Common myeloid progenitor, CD34-positive (primary cell): ENCODE measurements at regions not wholly inside any gene's neighbourhood (a gene's known extent, or its start where the extent isn't known, plus 50 kb on each side); places are given as distances from the start of the nearest gene placed in this dataset.
"Not testable (repeated sequence)": the region's sequence is repeated elsewhere in the genome, so short reads cannot be mapped to it uniquely, and the experiment has no call there.

ENCODE experiments used
- CTCF ChIA-PET: fragments of 350-600 bp; sonication (Branson Sonifier 250); formaldehyde crosslinking; loops from one replicate; lab custom pipeline; 2021; ENCODE audit warnings: antibody characterized with exemption; lab: Charles Lee
- POLR2A ChIA-PET: fragments of 350-600 bp; sonication (Branson Sonifier 250); formaldehyde crosslinking; loops from one replicate; lab custom pipeline; 2021; ENCODE audit warnings: antibody characterized with exemption; lab: Charles Lee
- DNase-seq, 3 donors: peaks; one replicate each; pipeline versions ENCODE4 v3.0.0 to v3.0.0-alpha.2; 2013
- H3K27ac ChIP-seq, 2 experiments: 1 replicate in 1 of 2; 2 replicates in 1 of 2; pipeline ENCODE4 v1.7.0; 2013; ENCODE audit warnings: inconsistent platforms in 2 of 2, low read length in 2 of 2, mild to moderate bottlenecking in 2 of 2, low read depth in 1 of 2, moderate library complexity in 1 of 2; ENCODE audit not compliant: severe bottlenecking in 2 of 2, insufficient read depth in 1 of 2, poor library complexity in 1 of 2
- H3K27me3 ChIP-seq, 5 experiments: replicated peaks in 2 of 5; 1 replicate in 3 of 5; 2 replicates in 2 of 5; pipeline versions ENCODE4 v1.6.1 to v1.7.0; 2013; ENCODE audit warnings: low read length in 4 of 5, mild to moderate bottlenecking in 2 of 5, moderate library complexity in 2 of 5, inconsistent platforms in 1 of 5; ENCODE audit not compliant: insufficient read depth in 5 of 5, control insufficient read depth in 4 of 5
- H3K36me3 ChIP-seq, 4 experiments: 1 replicate in 2 of 4; 2 replicates in 2 of 4; pipeline versions ENCODE4 v1.6.1 to v1.7.0; 2013; ENCODE audit warnings: low read length in 3 of 4, control low read depth in 1 of 4, mild to moderate bottlenecking in 1 of 4; ENCODE audit not compliant: control insufficient read depth in 4 of 4, insufficient read depth in 4 of 4
- H3K4me1 ChIP-seq, 4 experiments: 1 replicate in 3 of 4; 2 replicates in 1 of 4; pipeline versions ENCODE4 v1.6.1 to v1.7.1; 2013; ENCODE audit warnings: low read length in 3 of 4, mild to moderate bottlenecking in 3 of 4, control low read depth in 1 of 4, inconsistent platforms in 1 of 4, moderate library complexity in 1 of 4; ENCODE audit not compliant: control insufficient read depth in 4 of 4, insufficient read depth in 4 of 4; ENCODE audit errors: control extremely low read depth in 1 of 4
- H3K4me3 ChIP-seq, 7 experiments: 1 replicate in 4 of 7; 2 replicates in 3 of 7; pipeline versions ENCODE4 v1.5.1 to v1.7.0; 2013; ENCODE audit warnings: mild to moderate bottlenecking in 7 of 7, low read length in 6 of 7, moderate library complexity in 6 of 7, inconsistent platforms in 2 of 7, low read depth in 2 of 7, control low read depth in 1 of 7; ENCODE audit not compliant: insufficient read depth in 4 of 7, control insufficient read depth in 1 of 7; ENCODE audit errors: extremely low read depth in 1 of 7
- H3K9me3 ChIP-seq, 5 experiments: 1 replicate in 4 of 5; 2 replicates in 1 of 5; pipeline versions ENCODE4 v1.6.1 to v1.7.1; 2013; ENCODE audit warnings: low read length in 4 of 5, mild to moderate bottlenecking in 2 of 5, inconsistent platforms in 1 of 5, low read depth in 1 of 5, moderate library complexity in 1 of 5; ENCODE audit not compliant: control insufficient read depth in 4 of 5, insufficient read depth in 2 of 5; ENCODE audit errors: control extremely low read depth in 1 of 5
- WGBS: methylation state at CpG from one replicate; pipeline ENCODE4 v1.1.5; 2013; ENCODE audit not compliant: insufficient coverage; 5-methylcytosine and 5-hydroxymethylcytosine counted together

DNA sequence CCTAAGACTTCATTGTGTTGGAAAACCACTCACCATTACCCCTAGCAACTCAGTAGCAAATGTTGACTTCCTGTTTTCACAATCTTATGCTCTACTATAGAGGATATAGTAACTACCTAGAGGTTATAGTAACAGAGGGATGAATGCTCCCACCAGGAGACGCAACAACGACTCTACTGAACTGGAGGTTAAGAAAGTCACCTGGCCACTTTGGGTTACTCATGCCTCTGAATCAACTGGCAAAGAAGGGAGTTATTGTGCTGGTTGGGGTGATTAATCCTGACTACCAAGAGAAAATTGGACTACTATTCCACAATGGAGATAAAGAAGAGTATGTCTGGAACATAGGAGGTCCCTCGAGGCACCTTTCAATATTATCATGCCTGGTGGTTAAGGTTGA is 302.9 kb upstream of the ANKRD20A1 start:
- H3K27ac ChIP-seq, H3K27me3 ChIP-seq, H3K9me3 ChIP-seq, DNase-seq, H3K4me1 ChIP-seq, CTCF ChIA-PET, H3K4me3 ChIP-seq, H3K36me3 ChIP-seq, POLR2A ChIA-PET: not testable (repeated sequence)
- no CpG with 5 or more reads among the region's 3 CpGs for WGBS

DNA sequence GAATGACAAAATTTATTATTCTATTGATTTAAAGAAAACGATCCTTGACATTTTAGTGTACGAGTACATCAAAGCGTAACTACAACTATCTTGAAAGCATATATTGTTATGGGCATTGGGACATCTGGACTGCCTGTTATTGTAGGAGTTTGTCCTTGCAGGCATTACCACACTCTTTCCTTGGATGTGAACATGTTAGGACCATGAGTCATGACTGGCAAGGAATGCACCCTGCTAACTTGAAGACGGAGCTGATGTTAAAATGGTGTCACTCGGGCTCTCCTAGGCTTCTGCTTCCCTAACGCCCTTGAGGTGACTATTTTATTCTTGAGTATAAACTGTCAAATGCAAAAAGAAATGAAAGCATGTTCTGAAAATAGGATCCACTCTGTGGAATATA is 308.7 kb upstream of the ANKRD20A1 start:
- H3K27me3 ChIP-seq, DNase-seq, H3K9me3 ChIP-seq, H3K36me3 ChIP-seq, CTCF ChIA-PET, H3K27ac ChIP-seq, H3K4me3 ChIP-seq, POLR2A ChIA-PET, H3K4me1 ChIP-seq: not testable (repeated sequence)
- no CpG with 5 or more reads among the region's 6 CpGs for WGBS

DNA sequence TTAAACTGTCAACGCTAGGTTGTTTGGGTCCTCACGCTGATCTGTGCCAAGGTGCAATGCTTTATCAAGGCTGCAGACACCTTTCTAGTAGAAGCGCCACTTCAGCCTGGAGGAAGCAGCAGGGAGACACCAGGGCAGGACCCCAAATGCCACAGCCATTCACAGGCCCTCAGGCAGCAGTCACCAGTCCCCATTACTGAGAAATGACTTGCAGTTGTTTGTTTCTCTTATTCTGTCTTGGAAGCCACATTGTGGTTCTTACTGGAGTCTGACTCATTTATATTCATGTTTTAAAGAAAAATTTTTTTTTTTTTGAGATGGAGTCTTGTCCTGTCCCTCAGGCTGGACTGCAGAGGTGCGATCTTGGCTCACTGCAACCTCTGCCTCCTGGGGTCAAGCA is 328.9 kb upstream of the ANKRD20A1 start:
- H3K4me3 ChIP-seq, H3K27me3 ChIP-seq, H3K27ac ChIP-seq, H3K4me1 ChIP-seq, POLR2A ChIA-PET, H3K36me3 ChIP-seq, CTCF ChIA-PET, DNase-seq, H3K9me3 ChIP-seq: not testable (repeated sequence)
- WGBS = no CpG with 5 or more reads among the region's 4 CpGs

DNA sequence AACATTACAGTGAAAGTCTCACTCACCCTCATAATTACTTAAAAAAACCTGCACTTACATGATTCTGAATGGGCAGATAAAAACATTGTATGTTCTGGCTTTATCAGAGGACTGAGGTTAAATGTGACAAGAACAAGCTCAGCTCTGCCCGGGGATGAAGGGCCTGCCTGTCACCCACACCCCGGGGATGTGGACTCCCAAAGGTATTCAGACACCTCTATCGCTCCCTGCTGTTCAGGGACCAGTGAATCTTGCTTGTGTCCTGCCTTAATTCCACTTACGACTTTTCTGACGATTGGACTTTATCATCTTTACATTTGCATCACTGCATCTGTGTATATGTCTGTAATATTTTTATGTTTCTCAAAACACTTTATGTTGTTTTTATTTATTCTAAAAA is 341.8 kb upstream of the ANKRD20A1 start:
- H3K4me1 ChIP-seq, POLR2A ChIA-PET, H3K4me3 ChIP-seq, H3K36me3 ChIP-seq, DNase-seq, H3K27ac ChIP-seq, CTCF ChIA-PET, H3K27me3 ChIP-seq, H3K9me3 ChIP-seq: not testable (repeated sequence)
- WGBS = no CpG with 5 or more reads among the region's 5 CpGs

DNA sequence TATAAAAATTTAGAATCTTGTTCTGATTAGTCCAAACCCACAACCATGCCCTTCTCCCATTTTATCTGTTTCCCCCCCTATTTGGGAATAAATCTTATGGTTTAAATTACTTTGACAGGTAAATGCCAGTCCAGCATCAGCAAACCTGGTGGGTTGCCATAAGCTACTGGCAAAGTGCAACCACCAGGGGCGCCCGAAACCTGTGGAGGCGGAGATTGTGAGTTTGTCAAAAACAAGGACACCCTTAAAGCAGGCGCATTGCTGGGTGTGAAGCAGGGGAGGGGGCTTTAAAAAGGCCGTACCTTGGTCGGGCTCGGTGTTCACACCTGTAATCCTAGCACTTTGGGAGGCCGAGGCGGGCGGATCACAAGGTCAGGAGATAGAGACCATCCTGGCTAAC is 344.1 kb upstream of the ANKRD20A1 start:
- POLR2A ChIA-PET, H3K4me1 ChIP-seq, H3K27ac ChIP-seq, H3K27me3 ChIP-seq, H3K36me3 ChIP-seq, CTCF ChIA-PET, H3K9me3 ChIP-seq, DNase-seq, H3K4me3 ChIP-seq: not testable (repeated sequence)
- no CpG with 5 or more reads among the region's 10 CpGs for WGBS

DNA sequence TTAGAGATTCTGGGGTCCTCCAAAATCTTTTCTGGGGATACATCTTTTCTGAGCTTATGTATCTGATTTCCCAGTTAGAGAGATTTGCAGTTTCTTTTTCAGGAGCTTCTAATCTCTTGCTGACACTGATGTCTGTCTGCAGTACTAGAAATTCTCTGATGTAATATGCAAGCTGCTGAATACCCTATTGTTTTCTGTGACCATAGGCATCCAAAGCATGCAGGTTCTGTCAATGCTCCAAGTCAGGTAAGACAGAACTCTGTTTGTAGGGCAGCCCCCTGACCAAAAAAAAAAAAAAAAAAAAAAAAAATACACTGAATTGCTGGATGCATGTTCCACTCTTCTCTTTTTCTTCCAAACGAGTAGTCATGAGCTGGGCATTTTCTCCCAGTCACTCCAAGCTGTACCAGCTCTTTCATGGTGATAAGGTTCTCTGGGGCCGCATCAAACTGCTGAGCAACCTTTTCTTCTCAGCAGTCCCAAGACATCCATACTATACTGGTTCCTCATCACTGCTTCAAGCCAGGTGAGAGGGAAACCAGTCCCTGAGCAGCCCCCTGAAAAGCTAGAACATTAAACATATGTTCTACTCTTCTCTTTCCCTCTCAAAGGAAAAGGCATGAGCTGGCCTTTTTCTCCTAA is 354.9 kb upstream of the ANKRD20A1 start:
- DNase-seq, CTCF ChIA-PET, H3K4me3 ChIP-seq, H3K9me3 ChIP-seq, H3K36me3 ChIP-seq, H3K27ac ChIP-seq, POLR2A ChIA-PET, H3K4me1 ChIP-seq, H3K27me3 ChIP-seq: not testable (repeated sequence)
- WGBS = no CpG with 5 or more reads among the region's 2 CpGs

DNA sequence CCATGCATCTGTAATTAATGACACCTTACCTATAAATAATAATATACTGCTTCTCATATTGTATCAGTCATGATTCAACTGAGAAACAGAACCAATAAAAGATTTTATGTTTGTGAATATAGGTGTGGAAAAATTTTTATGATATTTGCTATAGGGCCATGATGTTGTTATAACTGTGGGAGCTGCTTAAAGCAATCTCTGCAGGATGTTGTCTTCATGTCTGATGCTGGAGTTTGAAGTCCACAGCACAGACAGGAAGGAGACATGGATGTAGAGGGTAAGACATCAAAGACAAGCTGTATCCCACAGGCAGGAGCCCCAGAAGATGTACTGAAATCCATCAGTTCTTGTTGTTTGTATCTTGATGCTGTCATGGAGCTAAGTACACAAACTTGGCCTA is 366.7 kb upstream of the ANKRD20A1 start:
- H3K9me3 ChIP-seq, H3K27me3 ChIP-seq, H3K4me3 ChIP-seq, POLR2A ChIA-PET, H3K4me1 ChIP-seq, DNase-seq, CTCF ChIA-PET, H3K27ac ChIP-seq, H3K36me3 ChIP-seq: not testable (repeated sequence)
